ENCODE measurements at regions not wholly inside any gene's neighbourhood (a gene's known extent, or its start where the extent isn't known, plus 50 kb on each side); places are given as distances from the start of the nearest gene placed in this dataset.
"Not testable (repeated sequence)": the region's sequence is repeated elsewhere in the genome, so short reads cannot be mapped to it uniquely, and the experiment has no call there.

DNA sequence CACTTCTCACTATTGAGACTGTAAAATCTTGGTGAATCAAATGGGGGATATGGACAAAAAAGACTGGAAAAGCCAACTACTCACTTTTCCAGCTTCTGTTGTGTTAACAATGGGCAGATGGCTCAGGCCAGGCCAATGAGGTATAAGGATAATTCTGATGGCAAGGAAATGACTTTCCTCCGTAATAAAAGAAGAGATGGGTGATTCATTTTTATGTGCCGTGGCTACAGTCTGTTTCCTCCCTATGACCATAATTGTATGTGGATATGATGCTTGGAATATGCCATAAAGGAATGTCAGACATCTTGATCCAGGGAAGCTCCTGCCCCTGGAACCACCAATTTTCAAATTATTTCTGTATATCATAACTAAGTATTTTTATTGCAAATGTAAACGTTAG, 406.8 kb downstream of the CCDC85A start:
- TF ChIP-seq, protein P1, sequence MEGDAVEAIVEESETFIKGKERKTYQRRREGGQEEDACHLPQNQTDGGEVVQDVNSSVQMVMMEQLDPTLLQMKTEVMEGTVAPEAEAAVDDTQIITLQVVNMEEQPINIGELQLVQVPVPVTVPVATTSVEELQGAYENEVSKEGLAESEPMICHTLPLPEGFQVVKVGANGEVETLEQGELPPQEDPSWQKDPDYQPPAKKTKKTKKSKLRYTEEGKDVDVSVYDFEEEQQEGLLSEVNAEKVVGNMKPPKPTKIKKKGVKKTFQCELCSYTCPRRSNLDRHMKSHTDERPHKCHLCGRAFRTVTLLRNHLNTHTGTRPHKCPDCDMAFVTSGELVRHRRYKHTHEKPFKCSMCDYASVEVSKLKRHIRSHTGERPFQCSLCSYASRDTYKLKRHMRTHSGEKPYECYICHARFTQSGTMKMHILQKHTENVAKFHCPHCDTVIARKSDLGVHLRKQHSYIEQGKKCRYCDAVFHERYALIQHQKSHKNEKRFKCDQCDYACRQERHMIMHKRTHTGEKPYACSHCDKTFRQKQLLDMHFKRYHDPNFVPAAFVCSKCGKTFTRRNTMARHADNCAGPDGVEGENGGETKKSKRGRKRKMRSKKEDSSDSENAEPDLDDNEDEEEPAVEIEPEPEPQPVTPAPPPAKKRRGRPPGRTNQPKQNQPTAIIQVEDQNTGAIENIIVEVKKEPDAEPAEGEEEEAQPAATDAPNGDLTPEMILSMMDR (conservative IDR thresholded peaks at IDR 0.05; ENCODE audit: low read length): no peak
- no peak for TF ChIP-seq EZH2phosphoT487 (IDR thresholded peaks at IDR 0.05; ENCODE audit: borderline replicate concordance)
- Histone ChIP-seq H3K4me2 (ENCODE audit: low read depth, low read length, poor library complexity, severe bottlenecking) (no peak overlapping the region), H3K27me3 (ENCODE audit: insufficient read depth, low read length, poor library complexity, severe bottlenecking) (no peaks in the 10 kb centered on the region), H3K36me3 (ENCODE audit: insufficient read depth, low read length) (no peaks in the 10 kb centered on the region), H3K9me3 (ENCODE audit: insufficient read depth, low read depth, low read length) (no peaks in the 10 kb centered on the region), H3K9ac (ENCODE audit: low read depth, low read length, poor library complexity, severe bottlenecking) (no peak overlapping the region), H3K4me1 (ENCODE audit: insufficient read depth, low read length, poor library complexity, severe bottlenecking) (no peaks in the 10 kb centered on the region), H2AFZ (ENCODE audit: low read length) (no peak overlapping the region), H3K4me3 (ENCODE audit: low read length, poor library complexity, severe bottlenecking) (no peak overlapping the region), H3F3A (ENCODE audit: low read depth) (no peaks in the 10 kb centered on the region), H4K20me1 (ENCODE audit: insufficient read depth, low read length, poor library complexity, severe bottlenecking) (no peaks in the 10 kb centered on the region), H3K79me2 (ENCODE audit: insufficient read depth, low read length) (no peaks in the 10 kb centered on the region), H3K9me2 (replicated peaks; ENCODE audit: low read depth, low read length) (no peaks in the 10 kb centered on the region)

DNA sequence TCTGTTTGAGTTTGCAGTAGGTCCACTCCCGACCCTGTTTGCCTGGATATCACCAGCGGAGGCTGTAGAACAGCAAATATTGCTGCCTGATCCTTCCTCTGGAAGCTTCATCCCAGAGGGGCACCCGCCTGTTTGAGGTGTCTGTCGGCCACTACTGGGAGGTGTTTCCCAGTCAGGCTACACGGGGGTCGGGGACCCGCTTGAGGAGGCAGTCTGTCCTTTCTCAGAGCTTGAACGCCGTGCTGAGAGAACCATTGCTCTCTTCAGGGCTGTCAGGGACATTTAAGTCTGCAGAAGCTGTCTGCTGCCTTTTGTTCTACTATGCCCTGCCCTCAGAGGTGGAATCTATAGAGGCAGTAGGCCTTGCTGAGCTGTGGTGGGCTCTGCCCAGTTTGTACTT, 422.3 kb downstream of the CCDC85A start:
- not testable (repeated sequence) for H3K4me3 ChIP-seq (ENCODE audit: low read length, poor library complexity, severe bottlenecking); H3K9me2 ChIP-seq (replicated peaks; ENCODE audit: low read depth, low read length); H3K9ac ChIP-seq (ENCODE audit: low read depth, low read length, poor library complexity, severe bottlenecking); H3K36me3 ChIP-seq (ENCODE audit: insufficient read depth, low read length); H4K20me1 ChIP-seq (ENCODE audit: insufficient read depth, low read length, poor library complexity, severe bottlenecking); H3F3A ChIP-seq (ENCODE audit: low read depth); H3K27me3 ChIP-seq (ENCODE audit: insufficient read depth, low read length, poor library complexity, severe bottlenecking); H3K9me3 ChIP-seq (ENCODE audit: insufficient read depth, low read depth, low read length); H3K79me2 ChIP-seq (ENCODE audit: insufficient read depth, low read length); H3K4me1 ChIP-seq (ENCODE audit: insufficient read depth, low read length, poor library complexity, severe bottlenecking); H3K4me2 ChIP-seq (ENCODE audit: low read depth, low read length, poor library complexity, severe bottlenecking); H2AFZ ChIP-seq (ENCODE audit: low read length)

- Histone ChIP-seq H3K9me3 (ENCODE audit: insufficient read depth, low read depth, low read length) (no peaks in the 10 kb centered on the region), H3F3A (ENCODE audit: low read depth) (no peaks in the 10 kb centered on the region), H3K36me3 (ENCODE audit: insufficient read depth, low read length) (no peaks in the 10 kb centered on the region), H3K79me2 (ENCODE audit: insufficient read depth, low read length) (no peaks in the 10 kb centered on the region), H3K4me3 (ENCODE audit: low read length, poor library complexity, severe bottlenecking) (no peak overlapping the region), H4K20me1 (ENCODE audit: insufficient read depth, low read length, poor library complexity, severe bottlenecking) (no peaks in the 10 kb centered on the region), H3K9ac (ENCODE audit: low read depth, low read length, poor library complexity, severe bottlenecking) (no peak overlapping the region), H3K4me2 (ENCODE audit: low read depth, low read length, poor library complexity, severe bottlenecking) (no peak overlapping the region), H3K4me1 (ENCODE audit: insufficient read depth, low read length, poor library complexity, severe bottlenecking) (no peaks in the 10 kb centered on the region), H2AFZ (ENCODE audit: low read length) (no peak overlapping the region), H3K27me3 (ENCODE audit: insufficient read depth, low read length, poor library complexity, severe bottlenecking) (no peaks in the 10 kb centered on the region), H3K9me2 (replicated peaks; ENCODE audit: low read depth, low read length) (no peaks in the 10 kb centered on the region)
- TF ChIP-seq EZH2phosphoT487 (IDR thresholded peaks at IDR 0.05; ENCODE audit: borderline replicate concordance): no peak
- TF ChIP-seq, protein P1 (conservative IDR thresholded peaks at IDR 0.05; ENCODE audit: low read length): no peak
These were observed 429.5 kb downstream of the CCDC85A start for GRCh38 chr2:56613254-56613653.

GRCh38 chr2:56613920-56614319, 430.1 kb downstream of the CCDC85A start:
- Histone ChIP-seq H3K4me3 (ENCODE audit: low read length, poor library complexity, severe bottlenecking) (no peak overlapping the region), H3K9ac (ENCODE audit: low read depth, low read length, poor library complexity, severe bottlenecking) (no peak overlapping the region), H3K4me1 (ENCODE audit: insufficient read depth, low read length, poor library complexity, severe bottlenecking) (no peaks in the 10 kb centered on the region), H2AFZ (ENCODE audit: low read length) (no peak overlapping the region), H3K9me3 (ENCODE audit: insufficient read depth, low read depth, low read length) (no peaks in the 10 kb centered on the region), H3K79me2 (ENCODE audit: insufficient read depth, low read length) (no peaks in the 10 kb centered on the region), H3K27me3 (ENCODE audit: insufficient read depth, low read length, poor library complexity, severe bottlenecking) (no peaks in the 10 kb centered on the region), H3K4me2 (ENCODE audit: low read depth, low read length, poor library complexity, severe bottlenecking) (no peak overlapping the region), H3F3A (ENCODE audit: low read depth) (no peaks in the 10 kb centered on the region), H3K36me3 (ENCODE audit: insufficient read depth, low read length) (no peaks in the 10 kb centered on the region), H3K9me2 (replicated peaks; ENCODE audit: low read depth, low read length) (no peaks in the 10 kb centered on the region), H4K20me1 (ENCODE audit: insufficient read depth, low read length, poor library complexity, severe bottlenecking) (no peaks in the 10 kb centered on the region)
- TF ChIP-seq, protein P1 (conservative IDR thresholded peaks at IDR 0.05; ENCODE audit: low read length): no peak
- TF ChIP-seq EZH2phosphoT487 (IDR thresholded peaks at IDR 0.05; ENCODE audit: borderline replicate concordance): no peak
